CD1c-positive myeloid dendritic cell (primary cell): ENCODE measurements at regions not wholly inside any gene's neighbourhood (a gene's known extent, or its start where the extent isn't known, plus 50 kb on each side); places are given as distances from the start of the nearest gene placed in this dataset.
A peak's percentile ranks its signal among the peaks of the same experiment; 100 is the strongest.
"Not testable (repeated sequence)": the region's sequence is repeated elsewhere in the genome, so short reads cannot be mapped to it uniquely, and the experiment has no call there.

Experiments used
- DNase-seq: peaks from one replicate; pipeline ENCODE4 v3.0.0-alpha.2; 2016; ENCODE audit errors: extremely low spot score

DNA sequence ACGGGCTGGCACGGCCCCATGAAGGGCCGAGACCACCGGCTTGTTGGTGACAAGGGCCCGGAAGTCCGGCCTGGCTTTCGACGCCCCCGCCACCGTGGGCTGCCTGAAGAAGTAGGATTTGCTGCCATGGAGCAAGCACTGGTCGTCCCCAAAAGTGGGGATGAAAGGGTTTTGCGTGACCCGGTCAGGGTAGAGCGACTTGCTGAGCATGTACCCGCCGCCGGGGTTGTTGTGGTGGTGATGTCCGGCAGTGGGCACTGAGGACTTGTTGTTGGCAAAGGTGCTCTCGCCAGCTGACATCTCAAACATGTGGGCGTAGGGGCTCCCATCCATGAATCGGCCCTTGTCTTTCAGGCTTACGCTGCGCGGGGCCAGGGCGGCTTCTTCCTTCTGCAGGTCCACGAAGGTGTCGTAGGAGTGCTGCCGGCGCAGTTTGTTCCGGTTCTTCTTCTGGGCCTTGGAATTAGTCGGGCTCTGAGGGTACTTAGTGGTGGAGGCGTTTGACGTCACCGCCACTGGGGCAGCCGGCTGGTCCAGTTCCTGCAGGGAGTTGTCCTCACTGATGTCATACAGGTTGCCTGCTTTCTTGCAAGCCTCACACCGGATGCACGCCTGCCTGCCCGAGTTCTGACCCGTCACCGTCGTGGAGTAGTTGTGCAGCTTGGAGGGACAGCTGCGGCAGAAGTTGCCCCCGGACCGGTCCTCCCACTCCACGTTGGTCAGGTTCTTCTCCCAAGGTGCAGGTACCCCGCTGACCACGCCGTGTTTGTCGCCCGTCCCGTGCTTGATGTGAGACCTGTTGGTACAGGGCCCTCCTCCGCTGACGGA lies 366.6 kb downstream of the EMP1 start:
- DNase-seq, result no peak

- DNase-seq, result no peak
These were observed 365.4 kb downstream of the EMP1 start for GRCh38 chr12:13561923-13562322.

DNA sequence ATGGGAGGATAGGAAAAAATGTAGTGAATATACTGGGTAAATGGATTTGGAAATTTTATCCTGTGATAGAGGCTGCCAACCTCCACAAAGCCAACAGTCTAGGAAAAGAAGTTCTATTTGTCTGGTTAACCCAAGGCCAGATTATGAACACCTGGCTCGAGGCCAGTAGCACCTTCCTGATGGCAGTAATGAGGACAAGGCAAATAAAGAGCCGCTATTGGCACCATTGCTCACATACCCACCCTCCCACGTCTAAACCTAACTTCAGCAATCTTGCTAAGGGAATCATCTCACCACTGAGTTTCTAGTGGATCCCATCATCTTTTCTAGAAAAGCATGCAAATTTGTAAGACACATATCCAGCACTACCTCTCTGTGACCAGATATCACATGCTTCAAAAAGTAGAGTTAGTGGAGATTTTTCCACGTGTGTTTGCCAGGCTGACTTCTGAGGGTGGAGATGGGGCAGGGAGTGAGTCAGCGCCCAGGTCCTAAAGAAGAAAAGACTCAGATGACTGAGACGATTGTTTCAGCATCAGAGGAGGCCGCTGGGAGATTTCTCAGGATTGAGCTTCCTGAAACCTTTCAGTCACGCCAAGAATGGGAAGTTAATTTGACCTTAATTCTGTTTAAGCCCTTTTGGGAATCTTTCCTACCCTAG lies 362.9 kb downstream of the EMP1 start:
- DNase-seq, result no peak

GRCh38 chr12:13552830-13553229 lies 356.3 kb downstream of the EMP1 start:
- DNase-seq, result no peak

GRCh38 chr12:13547283-13547682 lies 350.8 kb downstream of the EMP1 start:
- DNase-seq, result no peak

DNA sequence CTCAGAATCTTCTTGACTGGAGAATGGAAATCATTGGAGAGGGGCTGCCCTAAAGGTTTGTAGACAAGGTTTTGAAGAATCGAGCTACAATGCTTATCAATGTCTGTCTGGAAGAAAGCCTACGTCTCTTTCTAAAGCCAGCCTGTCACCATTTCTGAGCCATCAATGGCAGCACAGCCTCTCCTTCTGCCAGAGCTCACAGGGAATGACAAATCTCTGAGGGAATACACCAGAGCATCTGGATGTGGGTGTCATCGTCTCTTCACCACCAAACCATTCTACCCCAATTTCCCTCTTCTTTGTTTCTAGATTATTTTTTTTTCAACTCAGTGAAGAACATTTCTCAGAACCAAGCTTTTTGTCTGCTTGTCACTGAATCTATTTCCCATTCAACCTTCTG lies 349.7 kb downstream of the EMP1 start:
- no peak for DNase-seq

DNA sequence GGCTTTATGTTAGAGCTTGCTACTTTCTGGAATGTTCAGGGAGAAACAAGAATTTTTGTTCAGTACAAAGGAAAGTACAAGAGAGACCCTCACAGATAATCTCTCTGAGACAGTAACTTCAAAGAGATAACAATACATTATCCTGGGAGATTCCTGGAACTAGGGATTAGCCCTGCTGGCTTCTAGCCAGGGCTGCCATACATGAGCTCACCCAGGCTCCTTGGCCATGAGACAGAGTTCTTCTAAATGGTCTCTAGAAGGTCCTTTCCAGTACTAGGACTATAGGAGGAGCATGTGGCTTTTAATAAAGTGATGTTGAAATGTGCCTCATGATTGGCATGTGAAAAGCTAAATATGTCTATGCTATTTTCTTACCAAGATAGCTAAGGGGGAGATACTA lies 342.5 kb downstream of the EMP1 start:
- DNase-seq, result no peak

DNA sequence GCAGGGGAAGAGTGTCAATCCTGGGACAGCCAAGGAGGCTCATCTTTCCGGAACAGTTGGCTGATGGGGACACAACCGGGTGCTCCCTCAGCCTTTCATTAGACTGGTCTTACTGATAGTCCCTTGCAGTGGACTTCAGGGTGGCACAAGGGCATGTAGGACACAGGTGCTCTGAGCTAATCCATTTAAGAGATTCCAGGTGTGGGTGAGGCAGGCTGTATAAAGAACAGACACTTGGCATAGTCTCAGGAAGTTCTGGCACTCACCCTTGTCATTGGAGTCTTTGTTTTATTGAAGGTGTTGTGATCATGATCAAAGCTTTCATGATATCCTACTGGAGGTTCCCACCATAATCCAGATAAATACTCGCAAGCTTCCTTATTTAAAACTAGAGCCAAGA lies 341.6 kb downstream of the EMP1 start:
- no peak for DNase-seq

GRCh38 chr12:13537623-13538022 lies 341.1 kb downstream of the EMP1 start:
- DNase-seq, result no peak

DNA sequence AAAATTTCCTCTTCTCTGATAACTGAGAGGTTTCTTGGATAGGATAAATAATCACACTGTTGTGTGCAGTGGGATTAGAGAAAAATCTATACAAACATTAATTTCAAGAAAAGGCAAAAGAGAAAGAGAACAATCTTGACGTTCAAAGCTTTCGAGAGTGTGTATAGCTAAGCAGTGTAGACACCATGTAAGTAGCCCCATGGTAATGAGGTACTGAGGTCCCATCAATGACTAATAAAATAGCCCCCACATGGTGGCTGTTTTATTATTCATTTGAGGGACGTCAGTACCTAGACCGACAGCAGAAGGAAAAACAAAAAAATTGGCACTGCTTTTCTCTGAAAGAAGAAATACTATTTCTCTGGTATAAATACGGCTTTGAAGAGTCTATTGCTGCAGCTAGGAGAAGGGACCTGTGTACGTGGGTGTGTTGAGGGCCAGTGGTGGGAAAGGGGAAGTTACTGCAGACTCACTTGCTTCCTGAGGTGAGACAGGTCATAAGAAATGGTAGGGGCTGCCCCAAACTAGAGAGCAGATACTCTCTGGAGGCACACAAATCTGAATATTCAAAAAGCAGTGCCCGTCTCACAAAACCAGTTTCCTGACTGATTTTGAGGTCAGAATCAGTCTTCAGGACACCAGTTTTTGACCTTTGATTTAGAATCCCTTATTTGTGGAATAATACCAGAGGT lies 339.8 kb downstream of the EMP1 start:
- DNase-seq, result no peak

- DNase-seq, result peak; percentile 39
These were observed 338.3 kb downstream of the EMP1 start for GRCh38 chr12:13534645-13535398.

- DNase-seq, result no peak
These were observed 337.7 kb downstream of the EMP1 start for GRCh38 chr12:13534242-13534641.

- DNase-seq, result no peak
These were observed 334.4 kb downstream of the EMP1 start for GRCh38 chr12:13530966-13531365.

- not testable (repeated sequence) for DNase-seq
These were observed 329.8 kb downstream of the EMP1 start for GRCh38 chr12:13526185-13526921.

GRCh38 chr12:13523536-13524307 lies 327.2 kb downstream of the EMP1 start:
- no peak for DNase-seq

DNA sequence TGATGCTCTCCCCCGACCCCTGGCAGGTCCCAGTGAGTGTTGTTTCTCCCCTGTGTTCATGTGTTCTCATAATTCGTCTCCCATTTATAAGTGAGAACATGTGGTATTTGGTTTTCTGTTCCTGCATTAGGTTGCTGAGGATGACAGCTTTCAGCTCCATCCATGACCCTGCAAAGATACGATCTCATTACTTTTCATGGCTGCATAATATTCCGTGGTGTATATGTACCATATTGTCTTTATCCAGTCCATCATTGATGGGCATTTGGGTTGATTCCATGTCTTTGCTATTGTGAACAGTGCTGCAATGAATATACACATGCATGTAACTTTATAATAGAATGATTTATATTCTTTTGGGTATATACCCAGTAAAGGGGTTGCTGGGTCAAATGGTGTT lies 321.5 kb downstream of the EMP1 start:
- DNase-seq, result not testable (repeated sequence)

DNA sequence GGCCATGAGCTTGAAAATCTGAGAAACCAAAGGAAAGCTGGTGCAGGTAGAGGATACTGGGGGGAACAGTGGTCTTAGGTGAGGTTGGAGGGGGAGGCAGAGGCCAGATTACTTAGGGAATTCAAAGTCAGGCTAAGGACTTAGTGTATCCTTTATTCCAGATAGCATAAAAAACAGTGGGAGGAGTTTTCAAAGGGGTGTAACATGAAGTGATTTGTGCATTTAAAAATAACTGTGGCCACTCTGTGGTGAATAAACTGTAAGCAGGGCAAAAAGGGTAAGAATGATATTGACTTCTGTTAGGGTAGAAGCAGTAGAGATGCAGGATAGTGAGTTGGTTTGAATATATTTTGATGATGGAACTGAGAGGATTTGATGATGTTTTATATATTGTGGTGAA lies 313.2 kb downstream of the EMP1 start:
- DNase-seq, result no peak

- DNase-seq, result no peak
These were observed 309.1 kb downstream of the EMP1 start for GRCh38 chr12:13505636-13506035.

DNA sequence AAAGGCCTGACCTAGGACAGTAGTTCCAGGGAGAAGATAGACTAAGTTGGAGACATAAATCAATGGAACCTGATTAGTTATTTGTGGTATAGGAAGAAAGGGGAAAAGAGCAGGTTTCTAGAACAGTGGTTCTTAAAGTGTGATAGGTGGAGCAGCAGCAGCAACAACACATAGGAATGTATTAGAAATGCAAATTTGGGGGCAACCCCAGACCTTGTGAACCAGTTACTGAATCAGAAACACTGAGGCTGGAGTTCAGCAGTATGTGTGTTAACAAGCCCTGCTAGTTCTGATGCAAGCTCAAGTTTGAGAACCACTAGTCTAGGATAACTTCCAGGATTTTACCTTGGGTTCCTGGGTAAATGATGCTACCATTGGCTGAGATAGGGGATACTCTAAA lies 308.7 kb downstream of the EMP1 start:
- DNase-seq, result no peak

DNA sequence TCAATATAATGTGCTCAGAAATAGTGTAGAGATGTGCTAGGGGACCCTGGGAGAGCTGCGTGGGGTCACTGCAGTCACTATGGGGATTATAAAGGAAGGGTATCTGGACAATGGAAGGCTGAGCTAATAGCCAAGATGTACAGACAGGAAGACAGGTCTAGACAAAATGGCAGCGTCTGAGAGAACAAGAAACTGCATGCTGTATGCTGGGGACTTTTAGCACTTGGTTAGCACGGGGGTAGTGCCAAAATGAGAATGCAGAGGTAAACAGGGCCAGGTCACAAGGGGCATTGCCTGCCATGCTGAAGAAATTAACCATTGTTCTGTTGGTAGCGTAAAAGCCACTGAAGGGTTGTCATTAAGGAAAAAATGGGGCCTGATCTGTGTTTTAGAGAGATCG lies 308.2 kb downstream of the EMP1 start:
- DNase-seq, result no peak

DNA sequence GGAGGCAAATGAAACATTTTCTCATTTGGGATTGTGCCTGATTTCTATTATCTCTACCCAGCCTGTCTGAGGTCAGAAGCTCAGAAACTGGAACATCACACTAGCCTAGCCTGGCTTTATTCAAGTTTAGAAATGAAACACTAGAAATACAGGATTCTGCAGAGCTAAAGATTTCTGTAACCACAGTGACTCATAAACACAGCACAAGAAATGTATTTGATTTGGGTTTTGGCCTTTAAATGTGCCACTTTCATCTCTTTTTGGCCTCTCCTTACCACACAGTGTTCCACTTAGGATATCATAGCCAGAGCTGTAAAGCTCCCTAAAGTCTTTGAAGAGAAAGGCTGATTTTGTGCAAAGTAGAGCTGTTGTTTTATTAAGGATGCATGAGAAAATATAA lies 307.5 kb downstream of the EMP1 start:
- DNase-seq, result no peak
